ENCODE measurements at regions not wholly inside any gene's neighbourhood (a gene's known extent, or its start where the extent isn't known, plus 50 kb on each side); places are given as distances from the start of the nearest gene placed in this dataset.
A peak's percentile ranks its signal among the peaks of the same experiment; 100 is the strongest.

DNA sequence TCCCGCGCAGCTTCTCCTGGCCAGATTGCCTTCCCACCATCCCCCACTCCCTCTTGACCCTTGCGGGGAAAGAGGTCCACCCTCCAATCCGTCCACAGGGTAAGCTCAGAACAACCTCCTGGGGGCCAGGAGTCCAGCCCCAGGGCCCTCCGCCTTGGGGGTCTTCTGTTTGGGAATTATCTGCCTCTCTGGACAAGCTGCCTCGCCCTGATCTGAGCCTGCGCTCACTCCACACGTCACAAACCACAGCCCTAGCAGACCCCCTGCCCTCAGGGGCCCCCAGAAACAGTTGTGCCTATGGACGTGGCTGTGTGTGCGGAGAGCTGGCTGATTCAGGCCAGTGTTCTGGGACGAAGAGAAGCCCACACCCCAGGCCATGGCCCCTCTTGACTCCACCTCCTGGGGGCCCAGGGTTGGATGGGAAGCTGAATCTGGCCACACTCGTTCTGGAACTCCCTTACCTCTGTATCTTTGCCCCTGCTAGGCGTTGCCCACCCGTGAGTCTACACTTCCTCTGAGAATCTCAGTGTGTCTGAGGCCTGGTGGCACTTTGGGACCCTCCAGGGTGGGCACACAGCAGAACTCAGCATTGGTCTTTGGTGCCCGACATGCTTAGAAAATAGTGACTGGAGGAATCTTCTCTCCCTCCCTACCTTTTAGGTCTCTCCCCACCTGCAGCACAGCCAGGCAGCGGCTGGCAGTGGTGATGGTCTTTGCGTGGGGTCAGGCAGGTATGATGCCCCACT, 119.9 kb upstream of the SMURF2 start:
- in situ Hi-C loops (cut with MboI; ENCODE audit: low pct_ligation_motif_present in 1 of 4, low pct_unique_long_range_greater_than_20kb in 1 of 4, low sequenced_read_pairs in 3 of 4): no loop called here

DNA sequence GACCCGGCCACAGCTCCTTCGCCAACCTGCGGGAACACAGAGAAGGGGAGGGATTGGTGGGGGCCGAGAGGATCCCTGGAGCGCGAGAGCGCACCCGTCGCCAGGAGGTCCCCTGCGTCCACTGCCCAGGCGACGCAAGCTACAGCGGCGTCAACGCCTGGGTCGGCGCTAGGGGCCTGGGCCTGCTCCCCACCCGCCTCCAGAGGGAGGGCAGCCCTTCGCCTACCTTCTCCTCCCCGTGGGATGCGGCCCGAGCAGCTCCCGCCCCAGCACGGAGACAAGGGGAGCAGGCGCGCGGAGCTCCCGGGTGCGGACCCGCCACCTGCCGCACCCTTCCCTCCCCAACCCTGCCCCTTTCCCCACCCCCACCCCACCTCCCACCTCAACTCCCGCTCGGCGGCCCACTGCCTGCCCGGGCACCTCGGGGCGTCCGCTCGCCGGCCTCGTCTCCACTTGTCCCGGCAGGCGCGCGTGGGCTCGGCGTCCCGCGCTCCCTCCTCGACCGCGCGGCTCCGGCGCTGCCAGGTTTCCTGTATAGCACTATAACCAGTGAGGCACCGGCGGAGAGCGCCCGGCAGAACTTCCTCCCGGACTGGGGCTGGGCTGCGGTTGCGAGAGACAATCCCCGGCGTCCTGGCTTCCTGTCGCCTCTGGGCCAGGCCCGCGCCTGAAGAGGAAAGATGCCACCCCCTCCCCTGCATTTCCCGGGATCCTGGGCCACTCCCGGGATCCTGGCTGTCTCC, 119.1 kb upstream of the SMURF2 start:
- TF ChIP-seq, protein P1, sequence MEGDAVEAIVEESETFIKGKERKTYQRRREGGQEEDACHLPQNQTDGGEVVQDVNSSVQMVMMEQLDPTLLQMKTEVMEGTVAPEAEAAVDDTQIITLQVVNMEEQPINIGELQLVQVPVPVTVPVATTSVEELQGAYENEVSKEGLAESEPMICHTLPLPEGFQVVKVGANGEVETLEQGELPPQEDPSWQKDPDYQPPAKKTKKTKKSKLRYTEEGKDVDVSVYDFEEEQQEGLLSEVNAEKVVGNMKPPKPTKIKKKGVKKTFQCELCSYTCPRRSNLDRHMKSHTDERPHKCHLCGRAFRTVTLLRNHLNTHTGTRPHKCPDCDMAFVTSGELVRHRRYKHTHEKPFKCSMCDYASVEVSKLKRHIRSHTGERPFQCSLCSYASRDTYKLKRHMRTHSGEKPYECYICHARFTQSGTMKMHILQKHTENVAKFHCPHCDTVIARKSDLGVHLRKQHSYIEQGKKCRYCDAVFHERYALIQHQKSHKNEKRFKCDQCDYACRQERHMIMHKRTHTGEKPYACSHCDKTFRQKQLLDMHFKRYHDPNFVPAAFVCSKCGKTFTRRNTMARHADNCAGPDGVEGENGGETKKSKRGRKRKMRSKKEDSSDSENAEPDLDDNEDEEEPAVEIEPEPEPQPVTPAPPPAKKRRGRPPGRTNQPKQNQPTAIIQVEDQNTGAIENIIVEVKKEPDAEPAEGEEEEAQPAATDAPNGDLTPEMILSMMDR (IDR thresholded peaks at IDR 0.05): no peak
- peak in 2 of 3 donors; percentile 5 to 38 for TF ChIP-seq POLR2AphosphoS5 (IDR thresholded peaks at IDR 0.05)
- Histone ChIP-seq H3K9me3 (no peaks in the 10 kb centered on the region), H3K27ac (peak overlapping the region; percentile 62 to 82 (median 77)), H3K36me3 (peaks cover 0 to 3% (median 0%) of the 10 kb centered on the region in 4 donors), H3K27me3 (peaks cover 44% of the 10 kb centered on the region), H3K4me1 (peaks cover 40 to 58% (median 56%) of the 10 kb centered on the region in 4 donors), H3K4me3 (peak overlapping the region; percentile 30 to 48 (median 38))
- in situ Hi-C loops (cut with MboI; ENCODE audit: low pct_ligation_motif_present in 1 of 4, low pct_unique_long_range_greater_than_20kb in 1 of 4, low sequenced_read_pairs in 3 of 4) (no loop called here), intact Hi-C loops (cut with DNase I; ENCODE audit: low total_unique reads) (loop anchor here (5.0 kb wide), 1 partner anchor 661 kb away; no protein-coding TSS in a partner anchor)
- WGBS, 2 donors (ENCODE audit: low coverage in 1 of 2): 2% methylated on average over 42 of the region's 69 CpGs; no CpG with 5 or more reads in 1 of the 2 donors
- peak; percentile 75 for DNase-seq

More for the DNA sequence above, 119.9 kb upstream of the SMURF2 start:
- Histone ChIP-seq H3K9me3 (no peaks in the 10 kb centered on the region), H3K27ac (peak overlapping the region; percentile 62 to 82 (median 77)), H3K4me1 (peaks cover 39 to 56% (median 54%) of the 10 kb centered on the region in 4 donors), H3K27me3 (peaks cover 44% of the 10 kb centered on the region), H3K4me3 (peak overlapping the region in 1 of 4 donors; percentile 42), H3K36me3 (peaks cover 0 to 4% (median 0%) of the 10 kb centered on the region in 4 donors)
- WGBS, 2 donors (ENCODE audit: low coverage in 1 of 2): 75 to 94% methylated on average over 3 to 17 of the region's 17 CpGs
- no peak for DNase-seq
- intact Hi-C loops (cut with DNase I; ENCODE audit: low total_unique reads): loop anchor here (5.0 kb wide), 1 partner anchor 660 kb away; no protein-coding TSS in a partner anchor
- TF ChIP-seq POLR2AphosphoS5 (IDR thresholded peaks at IDR 0.05): no peak
- TF ChIP-seq, protein P1 (IDR thresholded peaks at IDR 0.05): no peak
- no peak for TF ChIP-seq EP300 (IDR thresholded peaks at IDR 0.05; ENCODE audit: low read depth)
- TF ChIP-seq POLR2A (IDR thresholded peaks at IDR 0.05): no peak

- in situ Hi-C loops (cut with MboI; ENCODE audit: low pct_ligation_motif_present in 1 of 4, low pct_unique_long_range_greater_than_20kb in 1 of 4, low sequenced_read_pairs in 3 of 4) (no loop called here), intact Hi-C loops (cut with DNase I; ENCODE audit: low total_unique reads) (loop anchor here (5.0 kb wide), 1 partner anchor 662 kb away; no protein-coding TSS in a partner anchor)
- Histone ChIP-seq H3K36me3 (no peaks in the 10 kb centered on the region), H3K27me3 (peaks cover 44% of the 10 kb centered on the region), H3K4me1 (peaks cover 40 to 59% (median 56%) of the 10 kb centered on the region in 4 donors), H3K9me3 (no peaks in the 10 kb centered on the region), H3K4me3 (peak overlapping the region; percentile 30 to 48 (median 38)), H3K27ac (peak overlapping the region; percentile 62 to 82 (median 77))
- TF ChIP-seq POLR2AphosphoS5 (IDR thresholded peaks at IDR 0.05) (peak in 2 of 3 donors; percentile 61 to 75), POLR2A (IDR thresholded peaks at IDR 0.05) (peak; percentile 60)
- TF ChIP-seq, protein P1 (IDR thresholded peaks at IDR 0.05): no peak
- DNase-seq: peak; percentile 91
- 1% methylated on average over 50 of the region's 69 CpGs; no CpG with 5 or more reads in 1 of the 2 donors for WGBS, 2 donors (ENCODE audit: low coverage in 1 of 2)
Observed at GRCh38 chr17:64780096-64781013, 118.2 kb upstream of the SMURF2 start.
